Prostate gland (tissue), 2 donors: ENCODE measurements at regions not wholly inside any gene's neighbourhood (a gene's known extent, or its start where the extent isn't known, plus 50 kb on each side); places are given as distances from the start of the nearest gene placed in this dataset.

ENCODE experiments used
- CTCF ChIP-seq, 4 experiments: fragments of 200-600 bp in 2 of 4; fragments of 450-650 bp in 2 of 4; sonication (generic) in 2 of 4; IDR thresholded peaks; 1 replicate in 3 of 4; 2 replicates in 1 of 4; pipeline ENCODE4 v1.5.1; 2016 to 2019; ENCODE audit warnings: antibody characterized with exemption in 4 of 4, mild to moderate bottlenecking in 2 of 4, moderate library complexity in 2 of 4
- POLR2A ChIP-seq: fragments of 450-650 bp; IDR thresholded peaks from one replicate; pipeline ENCODE4 v1.6.1; 2016; ENCODE audit warnings: antibody characterized with exemption, mild to moderate bottlenecking
- POLR2AphosphoS5 ChIP-seq: sonication (generic); formaldehyde crosslinking; IDR thresholded peaks from one replicate; pipeline ENCODE4 v1.6.1; 2017; ENCODE audit warnings: antibody characterized with exemption

GRCh38 chr3:54021071-54021470 lies 101.3 kb upstream of the CACNA2D3 start:
- TF ChIP-seq POLR2AphosphoS5 (no peak), POLR2A (no peak), CTCF (IDR thresholded peaks at IDR 0.05) (no peak)
